ENCODE measurements at regions not wholly inside any gene's neighbourhood (a gene's known extent, or its start where the extent isn't known, plus 50 kb on each side); places are given as distances from the start of the nearest gene placed in this dataset.
"Not testable (repeated sequence)": the region's sequence is repeated elsewhere in the genome, so short reads cannot be mapped to it uniquely, and the experiment has no call there.

- DNase-seq (ENCODE audit: low read depth in 3 of 3, low spot score in 1 of 3): no peak
Observed at GRCh38 chr4:112708772-112709171, 71.8 kb downstream of the LARP7 start.

- DNase-seq (ENCODE audit: low read depth in 3 of 3, low spot score in 1 of 3): no peak
Observed at GRCh38 chr4:112714922-112715901, 78.3 kb downstream of the LARP7 start.

- no peak for DNase-seq (ENCODE audit: low read depth in 3 of 3, low spot score in 1 of 3)
Observed at GRCh38 chr4:112717856-112718255, 80.9 kb downstream of the LARP7 start.

GRCh38 chr4:112721627-112722026, 84.7 kb downstream of the LARP7 start:
- no peak for DNase-seq (ENCODE audit: low read depth in 3 of 3, low spot score in 1 of 3)

GRCh38 chr4:112726041-112726440, 89.1 kb downstream of the LARP7 start:
- no peak for DNase-seq (ENCODE audit: low read depth in 3 of 3, low spot score in 1 of 3)

- DNase-seq (ENCODE audit: low read depth in 3 of 3, low spot score in 1 of 3): not testable (repeated sequence)
Observed at GRCh38 chr4:112727728-112728127, 90.8 kb downstream of the LARP7 start.

- no peak for DNase-seq (ENCODE audit: low read depth in 3 of 3, low spot score in 1 of 3)
Observed at GRCh38 chr4:112731715-112732114, 94.8 kb downstream of the LARP7 start.

- DNase-seq (ENCODE audit: low read depth in 3 of 3, low spot score in 1 of 3): no peak
Observed at GRCh38 chr4:112732142-112732541, 95.2 kb downstream of the LARP7 start.

- no peak for DNase-seq (ENCODE audit: low read depth in 3 of 3, low spot score in 1 of 3)
Observed at GRCh38 chr4:112735474-112735951, 98.6 kb downstream of the LARP7 start.

GRCh38 chr4:112736718-112737135, 99.8 kb downstream of the LARP7 start:
- no peak for DNase-seq (ENCODE audit: low read depth in 3 of 3, low spot score in 1 of 3)

GRCh38 chr4:112739442-112739841, 102.5 kb downstream of the LARP7 start:
- DNase-seq (ENCODE audit: low read depth in 3 of 3, low spot score in 1 of 3): no peak

GRCh38 chr4:112747036-112747435, 110.1 kb downstream of the LARP7 start:
- DNase-seq (ENCODE audit: low read depth in 3 of 3, low spot score in 1 of 3): no peak

GRCh38 chr4:112748352-112748878, 111.5 kb downstream of the LARP7 start:
- no peak for DNase-seq (ENCODE audit: low read depth in 3 of 3, low spot score in 1 of 3)

GRCh38 chr4:112750749-112751148, 113.8 kb downstream of the LARP7 start:
- not testable (repeated sequence) for DNase-seq (ENCODE audit: low read depth in 3 of 3, low spot score in 1 of 3)

GRCh38 chr4:112751447-112751846, 114.5 kb downstream of the LARP7 start:
- no peak for DNase-seq (ENCODE audit: low read depth in 3 of 3, low spot score in 1 of 3)

GRCh38 chr4:112752061-112752460, 115.1 kb downstream of the LARP7 start:
- no peak for DNase-seq (ENCODE audit: low read depth in 3 of 3, low spot score in 1 of 3)

GRCh38 chr4:112752510-112752909, 115.6 kb downstream of the LARP7 start:
- DNase-seq (ENCODE audit: low read depth in 3 of 3, low spot score in 1 of 3): no peak

GRCh38 chr4:112753333-112753732, 116.4 kb downstream of the LARP7 start:
- no peak for DNase-seq (ENCODE audit: low read depth in 3 of 3, low spot score in 1 of 3)

GRCh38 chr4:112759313-112759712, 122.4 kb downstream of the LARP7 start:
- no peak for DNase-seq (ENCODE audit: low read depth in 3 of 3, low spot score in 1 of 3)

GRCh38 chr4:112765317-112765974, 128.5 kb downstream of the LARP7 start:
- no peak for DNase-seq (ENCODE audit: low read depth in 3 of 3, low spot score in 1 of 3)

- no peak for DNase-seq (ENCODE audit: low read depth in 3 of 3, low spot score in 1 of 3)
Observed at GRCh38 chr4:112766422-112766821, 129.5 kb downstream of the LARP7 start.

- no peak for DNase-seq (ENCODE audit: low read depth in 3 of 3, low spot score in 1 of 3)
Observed at GRCh38 chr4:112767386-112767785, 130.4 kb downstream of the LARP7 start.
